NT2/D1 (cell line): ENCODE measurements at regions not wholly inside any gene's neighbourhood (a gene's known extent, or its start where the extent isn't known, plus 50 kb on each side); places are given as distances from the start of the nearest gene placed in this dataset.

Experiments used
- DNase-seq: peaks from one replicate; pipeline ENCODE4 v3.0.0-alpha.2; 2011; ENCODE audit warnings: low read depth, low spot score
- H3K27me3 ChIP-seq: 2 replicates; pipeline ENCODE4 v1.6.0; 2011; ENCODE audit warnings: mild to moderate bottlenecking; ENCODE audit not compliant: insufficient read length, insufficient read depth
- H3K36me3 ChIP-seq: 2 replicates; pipeline ENCODE4 v1.6.1; 2011; ENCODE audit warnings: mild to moderate bottlenecking, low read length, mixed read lengths; ENCODE audit not compliant: insufficient read depth, insufficient read length
- H3K4me1 ChIP-seq: 2 replicates; pipeline ENCODE4 v1.5.1; 2011; ENCODE audit not compliant: insufficient read depth, insufficient read length
- H3K4me3 ChIP-seq: 2 replicates; pipeline ENCODE4 v1.5.1; 2011; ENCODE audit warnings: low read depth; ENCODE audit not compliant: insufficient read length
- H3K9ac ChIP-seq: 2 replicates; pipeline ENCODE4 v1.6.0; 2011; ENCODE audit warnings: low read depth; ENCODE audit not compliant: insufficient read length
- H3K9me3 ChIP-seq: 2 replicates; pipeline ENCODE4 v1.5.1; 2011; ENCODE audit warnings: mild to moderate bottlenecking, low read length; ENCODE audit not compliant: insufficient read depth
- SUZ12 ChIP-seq: IDR thresholded peaks from 2 replicates; pipeline ENCODE4 v1.6.1; 2011; ENCODE audit not compliant: insufficient read length, insufficient read depth; ENCODE audit errors: extremely low read depth
- YY1 ChIP-seq: IDR thresholded peaks from 2 replicates; pipeline ENCODE4 v1.6.1; 2011; ENCODE audit not compliant: insufficient read length, insufficient read depth
- ZNF274 ChIP-seq: IDR thresholded peaks from 2 replicates; pipeline ENCODE4 v1.6.1; 2011; ENCODE audit warnings: mild to moderate bottlenecking, low read depth, low read length

- H3K36me3 ChIP-seq: no peaks in the 10 kb centered on the region
- DNase-seq: no peak
- H3K9me3 ChIP-seq: no peaks in the 10 kb centered on the region
- H3K27me3 ChIP-seq: no peaks in the 10 kb centered on the region
- TF ChIP-seq YY1: no peak
- no peak for TF ChIP-seq SUZ12
- no peak for TF ChIP-seq ZNF274
- H3K4me3 ChIP-seq: no peak overlapping the region
- H3K4me1 ChIP-seq: no peaks in the 10 kb centered on the region
- no peak overlapping the region for H3K9ac ChIP-seq
Measured at GRCh38 chr3:177934001-177934891, 602.0 kb upstream of the KCNMB2 start.

- Histone ChIP-seq H3K27me3 (no peaks in the 10 kb centered on the region), H3K9ac (no peak overlapping the region), H3K4me3 (no peak overlapping the region), H3K9me3 (no peaks in the 10 kb centered on the region), H3K4me1 (no peaks in the 10 kb centered on the region), H3K36me3 (no peaks in the 10 kb centered on the region)
- TF ChIP-seq ZNF274: no peak
- TF ChIP-seq YY1: no peak
- TF ChIP-seq SUZ12: no peak
- DNase-seq: no peak
Measured at GRCh38 chr3:177935047-177935446, 601.2 kb upstream of the KCNMB2 start.

GRCh38 chr3:177936721-177937120 lies 599.5 kb upstream of the KCNMB2 start:
- Histone ChIP-seq H3K9me3 (no peaks in the 10 kb centered on the region), H3K27me3 (no peaks in the 10 kb centered on the region), H3K36me3 (no peaks in the 10 kb centered on the region), H3K4me1 (no peaks in the 10 kb centered on the region), H3K4me3 (no peak overlapping the region), H3K9ac (no peak overlapping the region)
- TF ChIP-seq ZNF274 (no peak), YY1 (no peak), SUZ12 (no peak)
- DNase-seq: no peak

GRCh38 chr3:177942911-177943310 lies 593.3 kb upstream of the KCNMB2 start:
- Histone ChIP-seq H3K4me1 (no peaks in the 10 kb centered on the region), H3K9ac (no peak overlapping the region), H3K27me3 (no peaks in the 10 kb centered on the region), H3K9me3 (no peaks in the 10 kb centered on the region), H3K4me3 (no peak overlapping the region), H3K36me3 (no peaks in the 10 kb centered on the region)
- TF ChIP-seq YY1: no peak
- no peak for TF ChIP-seq SUZ12
- no peak for DNase-seq

- H3K27me3 ChIP-seq: no peaks in the 10 kb centered on the region
- H3K4me3 ChIP-seq: no peak overlapping the region
- H3K4me1 ChIP-seq: no peaks in the 10 kb centered on the region
- DNase-seq: no peak
- TF ChIP-seq SUZ12 (no peak), YY1 (no peak), ZNF274 (no peak)
- H3K9me3 ChIP-seq: no peaks in the 10 kb centered on the region
- H3K36me3 ChIP-seq: no peaks in the 10 kb centered on the region
- H3K9ac ChIP-seq: no peak overlapping the region
Measured at GRCh38 chr3:177944228-177944661, 592.0 kb upstream of the KCNMB2 start.

GRCh38 chr3:177946048-177946447 lies 590.2 kb upstream of the KCNMB2 start:
- H3K9me3 ChIP-seq: no peaks in the 10 kb centered on the region
- TF ChIP-seq SUZ12 (no peak), YY1 (no peak), ZNF274 (no peak)
- H3K36me3 ChIP-seq: no peaks in the 10 kb centered on the region
- no peak overlapping the region for H3K9ac ChIP-seq
- DNase-seq: no peak
- H3K4me3 ChIP-seq: no peak overlapping the region
- no peaks in the 10 kb centered on the region for H3K4me1 ChIP-seq
- no peaks in the 10 kb centered on the region for H3K27me3 ChIP-seq

GRCh38 chr3:177946497-177946896 lies 589.7 kb upstream of the KCNMB2 start:
- Histone ChIP-seq H3K4me3 (no peak overlapping the region), H3K9ac (no peak overlapping the region), H3K9me3 (no peaks in the 10 kb centered on the region), H3K36me3 (no peaks in the 10 kb centered on the region), H3K27me3 (no peaks in the 10 kb centered on the region), H3K4me1 (no peaks in the 10 kb centered on the region)
- DNase-seq: no peak
- TF ChIP-seq SUZ12 (no peak), ZNF274 (no peak), YY1 (no peak)

GRCh38 chr3:177946936-177947335 lies 589.3 kb upstream of the KCNMB2 start:
- Histone ChIP-seq H3K9ac (no peak overlapping the region), H3K4me1 (no peaks in the 10 kb centered on the region), H3K36me3 (no peaks in the 10 kb centered on the region), H3K9me3 (no peaks in the 10 kb centered on the region), H3K4me3 (no peak overlapping the region), H3K27me3 (no peaks in the 10 kb centered on the region)
- no peak for DNase-seq
- TF ChIP-seq YY1 (no peak), ZNF274 (no peak), SUZ12 (no peak)
